GM12878 (cell line): ENCODE measurements at regions not wholly inside any gene's neighbourhood (a gene's known extent, or its start where the extent isn't known, plus 50 kb on each side); places are given as distances from the start of the nearest gene placed in this dataset.

ENCODE experiments used
- ATAC-seq: fragments of 200-7000 bp; cut with Tn5 transposase; 3 replicates; pipeline ENCODE4 v1.9.1; 2020; ENCODE audit warnings: mild to moderate bottlenecking, moderate library complexity
- BruUV-seq: library from RNA; stranded (reverse); fragments of 400-500 nt; replicated peaks from 2 replicates; lab custom pipeline; 2021; lab: Mats Ljungman, UMichigan
- CTCF ChIA-PET: fragments of 300-600 bp; sonication (Branson Sonifier 250); formaldehyde crosslinking; extraction: SDS; loops from one replicate; lab custom pipeline; 2021; ENCODE audit warnings: inconsistent platforms; lab: Yijun Ruan, JAX
- POLR2A ChIA-PET: fragments of 350-600 bp; formaldehyde crosslinking; extraction: SDS; loops from one replicate; lab custom pipeline; 2021; ENCODE audit warnings: inconsistent platforms; lab: Charles Lee
- RAD21 ChIA-PET: fragments of 300-600 bp; sonication (Branson Sonifier 250); formaldehyde crosslinking; loops from one replicate; lab custom pipeline; 2023; ENCODE audit warnings: antibody characterized with exemption; ENCODE audit not compliant: unreplicated experiment; lab: Charles Lee
- SMC1A ChIA-PET: fragments of 300-600 bp; sonication (Branson Sonifier 250); formaldehyde crosslinking; loops from one replicate; lab custom pipeline; 2023; ENCODE audit not compliant: unreplicated experiment, uncharacterized antibody; lab: Charles Lee
- DNase-seq: peaks from one replicate; pipeline ENCODE4 v3.0.0-alpha.2; 2011; ENCODE audit warnings: low read depth, low spot score
- FAIRE-seq: peaks from 3 replicates; lab custom pipeline; 2011; peaks lifted over from hg19 to GRCh38; lab: Jason Lieb, UNC
- H2AFZ ChIP-seq: 2 replicates; pipeline ENCODE4 v1.6.0; 2011; ENCODE audit warnings: low read depth, low read length, control low read depth; ENCODE audit not compliant: control insufficient read depth
- H3K27ac ChIP-seq: 2 replicates; pipeline ENCODE4 v1.5.1; 2011; ENCODE audit warnings: control low read depth; ENCODE audit not compliant: control insufficient read depth, insufficient read depth
- H3K27me3 ChIP-seq, 2 experiments: replicated peaks in 1 of 2; 2 replicates each; pipeline versions ENCODE4 v1.6.0 to v1.6.1; 2011; ENCODE audit warnings: low read length in 1 of 2; ENCODE audit not compliant: control insufficient read depth in 2 of 2, insufficient read depth in 2 of 2
- H3K36me3 ChIP-seq, 2 experiments: 2 replicates each; pipeline ENCODE4 v1.5.1; 2011; ENCODE audit warnings: low read length in 1 of 2; ENCODE audit not compliant: control insufficient read depth in 2 of 2, insufficient read depth in 2 of 2
- H3K4me1 ChIP-seq: 2 replicates; pipeline ENCODE4 v1.6.1; 2011; ENCODE audit warnings: mild to moderate bottlenecking, low read length, moderate library complexity, mixed read lengths; ENCODE audit not compliant: control insufficient read depth, insufficient read depth
- H3K4me2 ChIP-seq: 2 replicates; pipeline ENCODE4 v1.6.0; 2011; ENCODE audit warnings: control low read depth; ENCODE audit not compliant: control insufficient read depth, insufficient read depth
- H3K4me3 ChIP-seq: fragments of 200-600 bp; sonication (generic); 2 replicates; pipeline ENCODE4 v1.5.1; 2016
- H3K79me2 ChIP-seq: 2 replicates; pipeline ENCODE4 v1.6.0; 2011; ENCODE audit warnings: low read length; ENCODE audit not compliant: control insufficient read depth, insufficient read depth
- H3K9ac ChIP-seq: 2 replicates; pipeline ENCODE4 v1.8.0; 2011; ENCODE audit warnings: low read length, control low read depth, mixed read lengths; ENCODE audit not compliant: control insufficient read depth, insufficient read depth
- H3K9me3 ChIP-seq: replicated peaks from 3 replicates; pipeline ENCODE4 v1.5.1; 2011; ENCODE audit warnings: mild to moderate bottlenecking, low read length; ENCODE audit not compliant: control insufficient read depth, insufficient read depth
- H4K20me1 ChIP-seq: 2 replicates; pipeline ENCODE4 v1.6.0; 2011; ENCODE audit not compliant: control insufficient read depth, insufficient read depth
- ESRRA ChIP-seq: IDR thresholded peaks from 2 replicates; pipeline ENCODE4 v1.6.1; 2012; ENCODE audit warnings: mild to moderate bottlenecking, low read length, improper control_type of control experiment
- IRF4 ChIP-seq: IDR thresholded peaks from 2 replicates; pipeline ENCODE4 v1.6.1; 2011; ENCODE audit warnings: low read depth, low read length
- MTA3 ChIP-seq: IDR thresholded peaks from 2 replicates; pipeline ENCODE4 v1.6.1; 2012; ENCODE audit warnings: low read length, inconsistent platforms, borderline replicate concordance
- POU2F2 ChIP-seq: IDR thresholded peaks from 3 replicates; pipeline ENCODE4 v1.6.1; 2011; ENCODE audit warnings: low read depth, mild to moderate bottlenecking, low read length, borderline replicate concordance
- SP1 ChIP-seq: IDR thresholded peaks from one replicate; pipeline ENCODE4 v1.6.1; 2011; ENCODE audit warnings: low read depth, low read length
- TAF1 ChIP-seq: IDR thresholded peaks from 2 replicates; pipeline ENCODE4 v1.6.1; 2011; ENCODE audit warnings: mild to moderate bottlenecking, low read depth, low read length, borderline replicate concordance
- WGBS: methylation state at CpG from one replicate; pipeline ENCODE4 v1.1.6; 2016; ENCODE audit warnings: low lambda C conversion rate; ENCODE audit not compliant: insufficient replicate concordance, insufficient coverage; ENCODE audit errors: missing lambda C conversion rate; 5-methylcytosine and 5-hydroxymethylcytosine counted together
- in situ Hi-C: fragments of 300-500 bp; cut with MboI; formaldehyde crosslinking; loops from 9 replicates; pipeline ENCODE4 v1.14.3; 2018; ENCODE audit warnings: mixed read lengths
- intact Hi-C: fragments of 100-400 bp; cut with micrococcal nuclease; formaldehyde crosslinking; loops from one replicate; pipeline ENCODE4 v1.14.2; 2022; ENCODE audit not compliant: unreplicated experiment

DNA sequence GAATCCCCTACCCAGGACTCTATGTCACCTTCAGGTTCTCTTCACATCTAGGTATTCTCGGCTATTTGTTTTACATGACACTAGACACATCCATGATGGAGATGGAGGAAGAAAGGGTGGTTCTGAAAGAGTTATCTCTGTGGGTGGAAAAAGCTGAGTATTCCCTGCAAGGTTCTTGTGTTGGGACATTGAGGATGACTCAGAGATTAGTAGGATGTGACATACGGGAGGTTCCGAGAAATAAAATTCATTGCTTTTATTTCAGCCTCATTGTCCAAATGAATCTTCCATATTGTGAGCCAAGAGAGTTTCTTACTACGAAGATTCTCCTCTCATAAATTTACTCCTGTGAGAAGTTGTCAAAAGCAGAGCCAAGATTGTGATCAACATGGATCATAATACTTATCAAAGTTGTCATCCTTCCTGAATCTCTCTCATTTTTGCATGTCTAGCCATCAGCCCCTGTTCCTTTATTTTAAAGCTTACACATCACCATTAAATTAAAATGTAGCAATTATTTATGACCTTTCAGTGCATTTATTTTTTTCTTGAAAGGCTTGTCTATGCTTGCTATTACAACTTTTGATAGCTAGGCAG is 370.0 kb downstream of the PSAT1 start:
- H3K9ac ChIP-seq = no peak overlapping the region
- no peak overlapping the region for H3K4me2 ChIP-seq
- ChIA-PET SMC1A (no interaction called here), CTCF (no interaction called here), RAD21 (no interaction called here), POLR2A (no interaction called here)
- no peaks in the 10 kb centered on the region for H3K79me2 ChIP-seq
- H2AFZ ChIP-seq = no peak overlapping the region
- no peak for DNase-seq
- 53% methylated on average over 4 of the region's 4 CpGs for WGBS
- no peak for FAIRE-seq
- no peaks in the 10 kb centered on the region for H3K36me3 ChIP-seq
- H3K4me3 ChIP-seq = no peak overlapping the region
- in situ Hi-C loops = no loop called here
- intact Hi-C loops = no loop called here
- no peaks in the 10 kb centered on the region for H3K27me3 ChIP-seq
- no peaks in the 10 kb centered on the region for H3K9me3 ChIP-seq
- no peak overlapping the region for H3K27ac ChIP-seq
- no peaks in the 10 kb centered on the region for H3K4me1 ChIP-seq
- BruUV-seq = no TSS peak
- TF ChIP-seq POU2F2 = no peak
- no peak for TF ChIP-seq ESRRA
- no peak for TF ChIP-seq SP1
- TF ChIP-seq IRF4 = no peak
- TF ChIP-seq MTA3 = no peak
- ATAC-seq = no peak
- no peaks in the 10 kb centered on the region for H4K20me1 ChIP-seq

DNA sequence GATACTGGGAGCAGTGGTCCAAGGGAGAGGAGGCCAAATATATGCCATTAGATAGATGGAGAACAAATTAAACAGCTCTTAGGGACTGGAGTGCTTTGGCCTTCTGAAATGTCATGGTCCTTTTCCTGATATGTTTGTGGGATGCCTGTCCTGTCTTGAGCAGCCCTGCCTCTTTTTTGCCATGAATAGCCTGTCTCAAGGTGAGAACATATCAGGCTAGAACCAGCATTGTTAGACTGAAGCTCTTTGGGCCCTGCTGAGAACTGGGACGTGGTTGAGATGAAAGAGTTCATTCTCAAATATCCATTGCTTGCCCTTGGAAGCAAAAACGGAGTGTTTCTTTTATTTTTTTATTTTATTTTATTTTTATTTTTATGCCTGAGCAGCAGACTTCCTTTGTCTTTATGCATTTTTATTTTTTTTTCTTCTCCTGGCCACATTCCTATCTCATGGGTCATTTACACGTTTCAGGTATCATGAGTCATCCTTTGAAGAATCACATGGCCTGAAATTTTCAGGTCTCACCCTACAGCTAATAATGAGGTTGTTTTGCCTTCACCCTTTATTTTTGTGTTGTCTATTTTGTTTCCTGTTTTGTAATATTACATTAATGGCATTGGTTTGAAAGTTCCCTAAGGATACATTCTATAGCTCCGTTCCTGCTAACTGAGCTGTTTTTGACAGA is 371.4 kb downstream of the PSAT1 start:
- SMC1A ChIA-PET = no interaction called here

More for the DNA sequence above, 371.4 kb downstream of the PSAT1 start:
- POLR2A ChIA-PET = no interaction called here
- DNase-seq (no peak), ATAC-seq (no peak)
- H3K27me3 ChIP-seq = no peaks in the 10 kb centered on the region
- intact Hi-C loops = no loop called here
- CTCF ChIA-PET = interaction anchor here (0.7 kb wide), 1 partner anchor 16 kb away, joined by 3 read pairs; no protein-coding TSS in a partner anchor
- no peak overlapping the region for H3K27ac ChIP-seq
- WGBS = 0% methylated on average over 4 of the region's 4 CpGs
- H3K9me3 ChIP-seq = no peaks in the 10 kb centered on the region
- TF ChIP-seq TAF1 = no peak
- TF ChIP-seq, all 136 proteins: peak for 0
- Histone ChIP-seq H4K20me1 (no peaks in the 10 kb centered on the region), H2AFZ (no peak overlapping the region), H3K4me3 (no peak overlapping the region), H3K4me1 (no peaks in the 10 kb centered on the region), H3K36me3 (no peaks in the 10 kb centered on the region), H3K4me2 (no peak overlapping the region), H3K9ac (no peak overlapping the region), H3K79me2 (no peaks in the 10 kb centered on the region)
- RAD21 ChIA-PET = no interaction called here
- in situ Hi-C loops = no loop called here
- no peak for FAIRE-seq
- no TSS peak for BruUV-seq
